IMR-90 (cell line): ENCODE measurements at regions not wholly inside any gene's neighbourhood (a gene's known extent, or its start where the extent isn't known, plus 50 kb on each side); places are given as distances from the start of the nearest gene placed in this dataset.

Experiments
- ATAC-seq: fragments of 200-7000 bp; cut with Tn5 transposase; 2 replicates; pipeline ENCODE4 v1.9.1; 2020; ENCODE audit warnings: low read depth, mild to moderate bottlenecking, moderate library complexity
- BruUV-seq: library from RNA; stranded (reverse); fragments of 400-500 nt; replicated peaks from 2 replicates; lab custom pipeline; 2021; lab: Mats Ljungman, UMichigan
- CTCF ChIA-PET: fragments of 300-600 bp; formaldehyde crosslinking; extraction: SDS; loops from one replicate; lab custom pipeline; 2021; ENCODE audit warnings: antibody characterized with exemption; lab: Yijun Ruan, JAX
- POLR2A ChIA-PET: fragments of 300-600 bp; sonication (Branson Sonifier 250); formaldehyde crosslinking; loops from one replicate; lab custom pipeline; 2022; ENCODE audit warnings: antibody characterized with exemption; ENCODE audit not compliant: unreplicated experiment; lab: Charles Lee
- DNase-seq: peaks from one replicate; pipeline ENCODE4 v3.0.0; 2013
- H2AFZ ChIP-seq: replicated peaks from 2 replicates; pipeline ENCODE3; 2013; ENCODE audit warnings: low read length, mild to moderate bottlenecking; ENCODE audit not compliant: poor library complexity
- H2AK5ac ChIP-seq: 2 replicates; pipeline ENCODE4 v1.6.1; 2013; ENCODE audit warnings: low read depth, low read length, inconsistent platforms
- H2AK9ac ChIP-seq: replicated peaks from 2 replicates; pipeline ENCODE3; 2013; ENCODE audit warnings: mild to moderate bottlenecking, low read depth, low read length, moderate library complexity; ENCODE audit not compliant: poor library complexity
- H2BK120ac ChIP-seq: 2 replicates; pipeline ENCODE4 v1.6.1; 2013; ENCODE audit warnings: low read depth, low read length, inconsistent platforms
- H2BK15ac ChIP-seq: 3 replicates; pipeline ENCODE4 v1.6.1; 2013; ENCODE audit warnings: low read depth, low read length, inconsistent platforms
- H2BK20ac ChIP-seq: 2 replicates; pipeline ENCODE4 v1.6.1; 2013; ENCODE audit warnings: low read depth, mild to moderate bottlenecking, inconsistent platforms, low read length, moderate library complexity
- H2BK5ac ChIP-seq: 2 replicates; pipeline ENCODE4 v1.6.1; 2013; ENCODE audit warnings: mild to moderate bottlenecking, low read depth, low read length, inconsistent platforms; ENCODE audit not compliant: poor library complexity, severe bottlenecking
- H3K14ac ChIP-seq: replicated peaks from 2 replicates; pipeline ENCODE4 v1.6.1; 2013; ENCODE audit warnings: low read depth, low read length, inconsistent platforms
- H3K18ac ChIP-seq: 2 replicates; pipeline ENCODE4 v1.6.1; 2013; ENCODE audit warnings: low read depth, low read length, control low read depth
- H3K23ac ChIP-seq: 2 replicates; pipeline ENCODE4 v1.6.1; 2013; ENCODE audit warnings: low read depth, low read length, inconsistent platforms
- H3K27ac ChIP-seq: 2 replicates; pipeline ENCODE4 v1.5.1; 2013; ENCODE audit warnings: mild to moderate bottlenecking, control low read depth, low read length; ENCODE audit not compliant: insufficient read depth
- H3K27me3 ChIP-seq: 2 replicates; pipeline ENCODE4 v1.6.1; 2013; ENCODE audit warnings: low read length; ENCODE audit not compliant: control insufficient read depth, insufficient read depth
- H3K36me3 ChIP-seq: 2 replicates; pipeline ENCODE4 v1.6.1; 2013; ENCODE audit warnings: low read length, mixed read lengths; ENCODE audit not compliant: control insufficient read depth, insufficient read depth
- H3K4ac ChIP-seq: 2 replicates; pipeline ENCODE4 v1.6.1; 2013; ENCODE audit warnings: low read depth, low read length, inconsistent platforms
- H3K4me1 ChIP-seq: 2 replicates; pipeline ENCODE4 v1.6.1; 2013; ENCODE audit warnings: low read length, mixed read lengths; ENCODE audit not compliant: control insufficient read depth, insufficient read depth
- H3K4me2 ChIP-seq: 2 replicates; pipeline ENCODE4 v1.6.1; 2013; ENCODE audit warnings: low read depth, mild to moderate bottlenecking, control low read depth, low read length, moderate library complexity
- H3K4me3 ChIP-seq: 2 replicates; pipeline ENCODE4 v1.5.1; 2013; ENCODE audit warnings: low read depth, mild to moderate bottlenecking, control low read depth, low read length, moderate library complexity; ENCODE audit not compliant: insufficient read depth
- H3K56ac ChIP-seq: 2 replicates; pipeline ENCODE4 v1.6.1; 2013; ENCODE audit warnings: low read length, inconsistent platforms; ENCODE audit not compliant: insufficient read depth; ENCODE audit errors: extremely low read depth
- H3K79me1 ChIP-seq, 2 experiments: 2 replicates each; pipeline ENCODE4 v1.6.1; 2013; ENCODE audit warnings: low read length in 2 of 2, inconsistent platforms in 1 of 2, low read depth in 1 of 2
- H3K9ac ChIP-seq: 2 replicates; pipeline ENCODE4 v1.6.1; 2013; ENCODE audit warnings: low read depth, low read length, control low read depth
- H3K9me1 ChIP-seq: 2 replicates; pipeline ENCODE4 v1.6.1; 2013; ENCODE audit warnings: low read length, inconsistent platforms; ENCODE audit not compliant: insufficient read depth
- H3K9me3 ChIP-seq: 2 replicates; pipeline ENCODE4 v1.6.1; 2013; ENCODE audit warnings: low read length; ENCODE audit not compliant: control insufficient read depth, insufficient read depth
- H4K20me1 ChIP-seq: 2 replicates; pipeline ENCODE4 v1.6.1; 2013; ENCODE audit warnings: low read length, inconsistent platforms; ENCODE audit not compliant: insufficient read depth
- H4K5ac ChIP-seq: 2 replicates; pipeline ENCODE4 v1.6.1; 2013; ENCODE audit warnings: mild to moderate bottlenecking, low read depth, low read length, control low read depth
- H4K8ac ChIP-seq, 2 experiments: 2 replicates each; pipeline ENCODE4 v1.6.1; 2013; ENCODE audit warnings: low read depth in 2 of 2, low read length in 2 of 2, control low read depth in 1 of 2, inconsistent platforms in 1 of 2
- H4K91ac ChIP-seq: 2 replicates; pipeline ENCODE4 v1.6.1; 2013; ENCODE audit warnings: low read depth, low read length, inconsistent platforms; ENCODE audit not compliant: insufficient read depth
- CEBPB ChIP-seq: IDR thresholded peaks from 2 replicates; pipeline ENCODE4 v1.6.1; 2012; ENCODE audit warnings: low read depth, low read length, improper control_type of control experiment
- CHD1 ChIP-seq: IDR thresholded peaks from 2 replicates; pipeline ENCODE4 v1.6.1; 2012; ENCODE audit warnings: low read depth, low read length, improper control_type of control experiment
- ELK1 ChIP-seq: fragments of 150-350 bp; IDR thresholded peaks from 2 replicates; pipeline ENCODE4 v1.6.1; 2016; ENCODE audit warnings: low read depth, mild to moderate bottlenecking, low read length, moderate library complexity, borderline replicate concordance
- MAFK ChIP-seq: IDR thresholded peaks from 2 replicates; pipeline ENCODE4 v1.6.1; 2012; ENCODE audit warnings: low read depth, low read length, improper control_type of control experiment
- MAZ ChIP-seq: IDR thresholded peaks from 2 replicates; pipeline ENCODE4 v1.6.1; 2012; ENCODE audit warnings: low read depth, mild to moderate bottlenecking, low read length, improper control_type of control experiment, moderate library complexity, borderline replicate concordance
- MXI1 ChIP-seq: IDR thresholded peaks from 2 replicates; pipeline ENCODE4 v1.6.1; 2012; ENCODE audit warnings: low read depth, mild to moderate bottlenecking, low read length, moderate library complexity, borderline replicate concordance
- NFE2L2 ChIP-seq: fragments of 150-350 bp; IDR thresholded peaks from 2 replicates; pipeline ENCODE4 v1.6.1; 2016; ENCODE audit warnings: low read depth, mild to moderate bottlenecking, low read length
- POLR2A ChIP-seq: IDR thresholded peaks from 2 replicates; pipeline ENCODE4 v1.6.1; 2012; ENCODE audit warnings: mild to moderate bottlenecking, low read depth, low read length
- RAD21 ChIP-seq: IDR thresholded peaks from 2 replicates; pipeline ENCODE4 v1.6.1; 2012; ENCODE audit warnings: low read length, improper control_type of control experiment
- RCOR1 ChIP-seq: IDR thresholded peaks from 2 replicates; pipeline ENCODE4 v1.6.1; 2012; ENCODE audit warnings: mild to moderate bottlenecking, low read length, improper control_type of control experiment; ENCODE audit not compliant: insufficient replicate concordance
- RFX5 ChIP-seq: IDR thresholded peaks from 2 replicates; pipeline ENCODE4 v1.8.0; 2012; ENCODE audit warnings: low read depth, mild to moderate bottlenecking, low read length, moderate library complexity
- SMC3 ChIP-seq: fragments of 150-350 bp; IDR thresholded peaks from 2 replicates; pipeline ENCODE4 v1.6.1; 2016; ENCODE audit warnings: low read depth, mild to moderate bottlenecking, antibody characterized with exemption, low read length, moderate library complexity
- WGBS, 2 experiments: methylation state at CpG; one replicate each; pipeline versions ENCODE4 v1.1.5 to v1.1.7; 2013; ENCODE audit warnings: missing lambda C conversion rate in 2 of 2; ENCODE audit not compliant: insufficient read length in 1 of 2; ENCODE audit errors: extremely low coverage in 2 of 2; 5-methylcytosine and 5-hydroxymethylcytosine counted together
- dilution Hi-C: fragments of 300-500 bp; cut with HindIII; formaldehyde crosslinking; loops from one replicate; pipeline ENCODE4 v1.14.3; 2018; ENCODE audit warnings: low sequenced_read_pairs; ENCODE audit not compliant: unreplicated experiment
- in situ Hi-C: fragments of 300-500 bp; cut with MboI; formaldehyde crosslinking; loops from 3 replicates; pipeline ENCODE4 v1.14.3; 2019; ENCODE audit warnings: low sequenced_read_pairs, inconsistent platforms, mixed read lengths
- intact Hi-C: fragments of 100-400 bp; cut with micrococcal nuclease; formaldehyde crosslinking; loops from 2 replicates; pipeline ENCODE4 v1.10.0; 2022
- TF ChIP-seq, protein P1 (sequence below): conservative IDR thresholded peaks from 2 replicates; pipeline ENCODE4 v1.5.1; 2012; ENCODE audit warnings: mild to moderate bottlenecking, low read depth, low read length, improper control_type of control experiment

GRCh38 chr10:117933036-117933435 lies 113.7 kb downstream of the RAB11FIP2 start:
- Histone ChIP-seq H3K9me3 (peaks cover 3% of the 10 kb centered on the region; the same call in 1 of the 2 replicates), H3K9me1 (no peaks in the 10 kb centered on the region), H3K79me1 (no peaks in the 10 kb centered on the region), H3K36me3 (no peaks in the 10 kb centered on the region), H2BK15ac (no peak overlapping the region), H2BK120ac (no peak overlapping the region), H2AFZ (no peak overlapping the region), H2BK5ac (no peak overlapping the region), H4K5ac (no peak overlapping the region), H3K4me3 (no peak overlapping the region), H2AK5ac (no peak overlapping the region), H3K4me2 (no peak overlapping the region; the same call in 1 of the 2 replicates), H3K9ac (no peak overlapping the region), H4K20me1 (no peaks in the 10 kb centered on the region), H3K56ac (no peak overlapping the region), H3K14ac (no peak overlapping the region), H3K27me3 (no peaks in the 10 kb centered on the region), H3K4ac (no peak overlapping the region), H3K18ac (no peak overlapping the region), H3K4me1 (no peaks in the 10 kb centered on the region), H3K23ac (no peak overlapping the region), H2BK20ac (no peak overlapping the region), H4K91ac (no peak overlapping the region), H4K8ac (no peak overlapping the region), H2AK9ac (no peak overlapping the region), H3K27ac (no peak overlapping the region)
- ChIA-PET CTCF (no interaction called here), POLR2A (no interaction called here)
- in situ Hi-C loops (no loop called here), intact Hi-C loops (no loop called here), dilution Hi-C loops (no loop called here)
- ATAC-seq (no peak; the same call in 1 of the 2 replicates), DNase-seq (peak; percentile 58)
- no TSS peak for BruUV-seq
- no peak for TF ChIP-seq POLR2A
- TF ChIP-seq MAFK = no peak
- no peak for TF ChIP-seq SMC3
- no peak for TF ChIP-seq RCOR1
- TF ChIP-seq ELK1 = no peak
- no peak for TF ChIP-seq CHD1
- no peak for TF ChIP-seq RFX5
- no peak for TF ChIP-seq MAZ
- TF ChIP-seq MXI1 = no peak
- no peak for TF ChIP-seq NFE2L2
- no peak for TF ChIP-seq RAD21
- TF ChIP-seq, protein P1, sequence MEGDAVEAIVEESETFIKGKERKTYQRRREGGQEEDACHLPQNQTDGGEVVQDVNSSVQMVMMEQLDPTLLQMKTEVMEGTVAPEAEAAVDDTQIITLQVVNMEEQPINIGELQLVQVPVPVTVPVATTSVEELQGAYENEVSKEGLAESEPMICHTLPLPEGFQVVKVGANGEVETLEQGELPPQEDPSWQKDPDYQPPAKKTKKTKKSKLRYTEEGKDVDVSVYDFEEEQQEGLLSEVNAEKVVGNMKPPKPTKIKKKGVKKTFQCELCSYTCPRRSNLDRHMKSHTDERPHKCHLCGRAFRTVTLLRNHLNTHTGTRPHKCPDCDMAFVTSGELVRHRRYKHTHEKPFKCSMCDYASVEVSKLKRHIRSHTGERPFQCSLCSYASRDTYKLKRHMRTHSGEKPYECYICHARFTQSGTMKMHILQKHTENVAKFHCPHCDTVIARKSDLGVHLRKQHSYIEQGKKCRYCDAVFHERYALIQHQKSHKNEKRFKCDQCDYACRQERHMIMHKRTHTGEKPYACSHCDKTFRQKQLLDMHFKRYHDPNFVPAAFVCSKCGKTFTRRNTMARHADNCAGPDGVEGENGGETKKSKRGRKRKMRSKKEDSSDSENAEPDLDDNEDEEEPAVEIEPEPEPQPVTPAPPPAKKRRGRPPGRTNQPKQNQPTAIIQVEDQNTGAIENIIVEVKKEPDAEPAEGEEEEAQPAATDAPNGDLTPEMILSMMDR = no peak
- no peak for TF ChIP-seq CEBPB
- WGBS, 2 experiments = no CpG with 5 or more reads among the region's 3 CpGs
